ENCODE measurements at regions not wholly inside any gene's neighbourhood (a gene's known extent, or its start where the extent isn't known, plus 50 kb on each side); places are given as distances from the start of the nearest gene placed in this dataset.

DNA sequence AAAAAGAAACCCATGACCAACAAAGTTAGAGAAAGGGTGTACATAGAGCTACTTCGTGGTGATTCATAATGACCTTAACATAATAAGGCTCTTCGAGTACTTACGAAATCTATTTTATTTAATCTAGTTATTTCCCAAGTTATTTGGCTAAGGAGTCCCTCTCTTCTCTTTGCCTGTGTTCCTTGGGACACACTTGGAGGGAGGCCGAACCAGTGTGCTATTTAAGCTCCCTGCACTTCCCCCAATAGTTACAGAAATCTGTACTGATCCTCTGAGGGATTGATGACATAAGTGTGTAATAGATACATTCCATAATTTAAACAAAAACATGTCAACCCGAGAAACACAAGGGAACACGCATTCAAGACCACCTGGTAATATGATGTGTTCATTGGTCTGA lies 351.1 kb downstream of the GATA3 start:
- TF ChIP-seq SPI1 (IDR thresholded peaks at IDR 0.05; ENCODE audit: borderline replicate concordance, low read depth) (no peak), GABPA (IDR thresholded peaks at IDR 0.05; ENCODE audit: low read depth) (no peak), POLR2AphosphoS5 (IDR thresholded peaks at IDR 0.05; ENCODE audit: low read depth) (no peak)
- TF ChIP-seq, protein P1, sequence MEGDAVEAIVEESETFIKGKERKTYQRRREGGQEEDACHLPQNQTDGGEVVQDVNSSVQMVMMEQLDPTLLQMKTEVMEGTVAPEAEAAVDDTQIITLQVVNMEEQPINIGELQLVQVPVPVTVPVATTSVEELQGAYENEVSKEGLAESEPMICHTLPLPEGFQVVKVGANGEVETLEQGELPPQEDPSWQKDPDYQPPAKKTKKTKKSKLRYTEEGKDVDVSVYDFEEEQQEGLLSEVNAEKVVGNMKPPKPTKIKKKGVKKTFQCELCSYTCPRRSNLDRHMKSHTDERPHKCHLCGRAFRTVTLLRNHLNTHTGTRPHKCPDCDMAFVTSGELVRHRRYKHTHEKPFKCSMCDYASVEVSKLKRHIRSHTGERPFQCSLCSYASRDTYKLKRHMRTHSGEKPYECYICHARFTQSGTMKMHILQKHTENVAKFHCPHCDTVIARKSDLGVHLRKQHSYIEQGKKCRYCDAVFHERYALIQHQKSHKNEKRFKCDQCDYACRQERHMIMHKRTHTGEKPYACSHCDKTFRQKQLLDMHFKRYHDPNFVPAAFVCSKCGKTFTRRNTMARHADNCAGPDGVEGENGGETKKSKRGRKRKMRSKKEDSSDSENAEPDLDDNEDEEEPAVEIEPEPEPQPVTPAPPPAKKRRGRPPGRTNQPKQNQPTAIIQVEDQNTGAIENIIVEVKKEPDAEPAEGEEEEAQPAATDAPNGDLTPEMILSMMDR (IDR thresholded peaks at IDR 0.05; ENCODE audit: insufficient read depth, low read length) = no peak
- TF ChIP-seq, protein P2, sequence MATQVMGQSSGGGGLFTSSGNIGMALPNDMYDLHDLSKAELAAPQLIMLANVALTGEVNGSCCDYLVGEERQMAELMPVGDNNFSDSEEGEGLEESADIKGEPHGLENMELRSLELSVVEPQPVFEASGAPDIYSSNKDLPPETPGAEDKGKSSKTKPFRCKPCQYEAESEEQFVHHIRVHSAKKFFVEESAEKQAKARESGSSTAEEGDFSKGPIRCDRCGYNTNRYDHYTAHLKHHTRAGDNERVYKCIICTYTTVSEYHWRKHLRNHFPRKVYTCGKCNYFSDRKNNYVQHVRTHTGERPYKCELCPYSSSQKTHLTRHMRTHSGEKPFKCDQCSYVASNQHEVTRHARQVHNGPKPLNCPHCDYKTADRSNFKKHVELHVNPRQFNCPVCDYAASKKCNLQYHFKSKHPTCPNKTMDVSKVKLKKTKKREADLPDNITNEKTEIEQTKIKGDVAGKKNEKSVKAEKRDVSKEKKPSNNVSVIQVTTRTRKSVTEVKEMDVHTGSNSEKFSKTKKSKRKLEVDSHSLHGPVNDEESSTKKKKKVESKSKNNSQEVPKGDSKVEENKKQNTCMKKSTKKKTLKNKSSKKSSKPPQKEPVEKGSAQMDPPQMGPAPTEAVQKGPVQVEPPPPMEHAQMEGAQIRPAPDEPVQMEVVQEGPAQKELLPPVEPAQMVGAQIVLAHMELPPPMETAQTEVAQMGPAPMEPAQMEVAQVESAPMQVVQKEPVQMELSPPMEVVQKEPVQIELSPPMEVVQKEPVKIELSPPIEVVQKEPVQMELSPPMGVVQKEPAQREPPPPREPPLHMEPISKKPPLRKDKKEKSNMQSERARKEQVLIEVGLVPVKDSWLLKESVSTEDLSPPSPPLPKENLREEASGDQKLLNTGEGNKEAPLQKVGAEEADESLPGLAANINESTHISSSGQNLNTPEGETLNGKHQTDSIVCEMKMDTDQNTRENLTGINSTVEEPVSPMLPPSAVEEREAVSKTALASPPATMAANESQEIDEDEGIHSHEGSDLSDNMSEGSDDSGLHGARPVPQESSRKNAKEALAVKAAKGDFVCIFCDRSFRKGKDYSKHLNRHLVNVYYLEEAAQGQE (IDR thresholded peaks at IDR 0.05; ENCODE audit: insufficient replicate concordance, low read depth) = no peak
- Histone ChIP-seq H3K4me3 (replicated peaks; ENCODE audit: insufficient read depth, low read length) (no peak overlapping the region), H3K27ac (replicated peaks) (no peak overlapping the region), H3K27me3 (ENCODE audit: insufficient read depth, poor library complexity, severe bottlenecking) (no peaks in the 10 kb centered on the region)
- DNase-seq (ENCODE audit: low read depth in 1 of 2, low spot score in 1 of 2) = no peak

- no peak overlapping the region for H3K4me3 ChIP-seq (replicated peaks; ENCODE audit: insufficient read depth, low read length)
- H3K27ac ChIP-seq (replicated peaks) = no peak overlapping the region
- DNase-seq (ENCODE audit: low read depth in 1 of 2, low spot score in 1 of 2) = no peak
- no peak for TF ChIP-seq SPI1 (IDR thresholded peaks at IDR 0.05; ENCODE audit: borderline replicate concordance, low read depth)
- TF ChIP-seq, protein P2 (IDR thresholded peaks at IDR 0.05; ENCODE audit: insufficient replicate concordance, low read depth) = no peak
- no peak for TF ChIP-seq GABPA (IDR thresholded peaks at IDR 0.05; ENCODE audit: low read depth)
- no peak for TF ChIP-seq POLR2AphosphoS5 (IDR thresholded peaks at IDR 0.05; ENCODE audit: low read depth)
- TF ChIP-seq, protein P1 (IDR thresholded peaks at IDR 0.05; ENCODE audit: insufficient read depth, low read length) = no peak
- no peaks in the 10 kb centered on the region for H3K27me3 ChIP-seq (ENCODE audit: insufficient read depth, poor library complexity, severe bottlenecking)
Measured at GRCh38 chr10:8407501-8408021, 353.1 kb downstream of the GATA3 start.

DNA sequence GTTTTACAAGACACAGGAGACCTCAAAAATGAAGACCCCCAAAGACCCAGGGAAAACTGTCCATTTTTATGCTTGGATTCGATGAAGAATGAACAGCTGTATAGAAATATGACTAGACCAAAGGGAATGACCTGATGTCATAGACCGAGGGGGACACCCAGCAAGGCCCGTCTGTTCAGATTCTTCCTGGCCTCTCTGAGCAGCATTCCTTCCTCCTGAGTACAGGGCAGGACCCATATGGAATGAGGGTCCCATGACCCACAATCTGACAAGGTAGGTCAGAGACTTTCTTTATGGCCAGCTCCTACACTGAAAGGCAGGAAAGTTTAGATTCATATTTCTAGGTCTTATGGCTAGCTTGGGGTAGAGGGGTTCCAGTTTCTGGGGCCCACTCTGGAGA lies 356.0 kb downstream of the GATA3 start:
- TF ChIP-seq, protein P2 (IDR thresholded peaks at IDR 0.05; ENCODE audit: insufficient replicate concordance, low read depth) = no peak
- TF ChIP-seq GABPA (IDR thresholded peaks at IDR 0.05; ENCODE audit: low read depth) = no peak
- TF ChIP-seq, protein P1 (IDR thresholded peaks at IDR 0.05; ENCODE audit: insufficient read depth, low read length) = no peak
- TF ChIP-seq SPI1 (IDR thresholded peaks at IDR 0.05; ENCODE audit: borderline replicate concordance, low read depth) = no peak
- TF ChIP-seq POLR2AphosphoS5 (IDR thresholded peaks at IDR 0.05; ENCODE audit: low read depth) = no peak
- Histone ChIP-seq H3K4me3 (replicated peaks; ENCODE audit: insufficient read depth, low read length) (no peak overlapping the region), H3K27ac (replicated peaks) (no peak overlapping the region), H3K27me3 (ENCODE audit: insufficient read depth, poor library complexity, severe bottlenecking) (no peaks in the 10 kb centered on the region)
- DNase-seq (ENCODE audit: low read depth in 1 of 2, low spot score in 1 of 2) = no peak

All from HL-60 (cell line).